Right atrium auricular region (tissue), 2 donors: ENCODE measurements at regions not wholly inside any gene's neighbourhood (a gene's known extent, or its start where the extent isn't known, plus 50 kb on each side); places are given as distances from the start of the nearest gene placed in this dataset.

Experiments used
- DNase-seq: peaks from one replicate; pipeline ENCODE4 v3.0.0-alpha.2; 2019; ENCODE audit warnings: low spot score
- H3K27ac ChIP-seq, 2 donors: fragments of 200-600 bp; sonication (generic); 1 replicate in 1 of 2; 2 replicates in 1 of 2; pipeline ENCODE4 v1.5.1; 2016 to 2019
- H3K27me3 ChIP-seq, 2 donors: fragments of 200-600 bp; sonication (generic); one replicate each; pipeline versions ENCODE4 v1.5.1 to v1.6.0; 2017 to 2019
- H3K36me3 ChIP-seq: fragments of 200-600 bp; sonication (generic); one replicate; pipeline ENCODE4 v1.5.1; 2016
- H3K4me1 ChIP-seq, 2 donors: fragments of 200-600 bp; sonication (generic); one replicate each; pipeline versions ENCODE4 v1.5.1 to v1.6.0; 2017 to 2019
- H3K4me3 ChIP-seq, 2 donors: fragments of 200-600 bp; sonication (generic); 1 replicate in 1 of 2; 2 replicates in 1 of 2; pipeline ENCODE4 v1.5.1; 2017 to 2019; ENCODE audit warnings: mild to moderate bottlenecking in 1 of 2, moderate library complexity in 1 of 2
- H3K9me3 ChIP-seq, 2 donors: fragments of 200-600 bp; sonication (generic); one replicate each; pipeline ENCODE4 v1.5.1; 2019
- TF ChIP-seq, protein P1 (sequence below), 2 donors: fragments of 200-600 bp; sonication (generic); IDR thresholded peaks; one replicate each; pipeline ENCODE4 v1.5.1; 2019; ENCODE audit warnings: antibody characterized with exemption in 2 of 2

DNA sequence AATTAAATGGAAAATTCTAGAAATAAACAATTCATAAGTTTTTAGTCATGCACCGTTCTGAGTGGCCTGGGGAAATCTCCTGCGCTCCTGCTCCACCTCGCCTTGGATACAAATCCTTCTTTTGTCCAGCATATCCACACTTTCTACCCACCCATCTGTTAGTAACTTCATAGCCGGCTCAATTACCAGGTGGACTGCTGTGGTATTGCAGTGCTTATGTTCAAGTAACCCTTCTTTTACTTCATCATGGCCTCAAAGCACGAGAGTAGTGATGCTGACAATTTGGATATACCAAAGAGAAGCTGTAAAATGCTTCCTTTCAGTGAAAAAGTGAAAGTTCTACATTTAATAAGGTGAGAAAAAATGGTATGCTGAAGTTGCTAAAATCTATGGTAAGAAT is 142.3 kb upstream of the CHL1 start:
- no peak overlapping the region for H3K27ac ChIP-seq
- TF ChIP-seq, protein P1, sequence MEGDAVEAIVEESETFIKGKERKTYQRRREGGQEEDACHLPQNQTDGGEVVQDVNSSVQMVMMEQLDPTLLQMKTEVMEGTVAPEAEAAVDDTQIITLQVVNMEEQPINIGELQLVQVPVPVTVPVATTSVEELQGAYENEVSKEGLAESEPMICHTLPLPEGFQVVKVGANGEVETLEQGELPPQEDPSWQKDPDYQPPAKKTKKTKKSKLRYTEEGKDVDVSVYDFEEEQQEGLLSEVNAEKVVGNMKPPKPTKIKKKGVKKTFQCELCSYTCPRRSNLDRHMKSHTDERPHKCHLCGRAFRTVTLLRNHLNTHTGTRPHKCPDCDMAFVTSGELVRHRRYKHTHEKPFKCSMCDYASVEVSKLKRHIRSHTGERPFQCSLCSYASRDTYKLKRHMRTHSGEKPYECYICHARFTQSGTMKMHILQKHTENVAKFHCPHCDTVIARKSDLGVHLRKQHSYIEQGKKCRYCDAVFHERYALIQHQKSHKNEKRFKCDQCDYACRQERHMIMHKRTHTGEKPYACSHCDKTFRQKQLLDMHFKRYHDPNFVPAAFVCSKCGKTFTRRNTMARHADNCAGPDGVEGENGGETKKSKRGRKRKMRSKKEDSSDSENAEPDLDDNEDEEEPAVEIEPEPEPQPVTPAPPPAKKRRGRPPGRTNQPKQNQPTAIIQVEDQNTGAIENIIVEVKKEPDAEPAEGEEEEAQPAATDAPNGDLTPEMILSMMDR (IDR thresholded peaks at IDR 0.05): no peak
- H3K27me3 ChIP-seq: no peaks in the 10 kb centered on the region
- no peak overlapping the region for H3K4me3 ChIP-seq
- H3K36me3 ChIP-seq: no peaks in the 10 kb centered on the region
- H3K4me1 ChIP-seq: no peaks in the 10 kb centered on the region
- no peak for DNase-seq
- peaks cover 0 to 6% of the 10 kb centered on the region in 2 donors for H3K9me3 ChIP-seq

DNA sequence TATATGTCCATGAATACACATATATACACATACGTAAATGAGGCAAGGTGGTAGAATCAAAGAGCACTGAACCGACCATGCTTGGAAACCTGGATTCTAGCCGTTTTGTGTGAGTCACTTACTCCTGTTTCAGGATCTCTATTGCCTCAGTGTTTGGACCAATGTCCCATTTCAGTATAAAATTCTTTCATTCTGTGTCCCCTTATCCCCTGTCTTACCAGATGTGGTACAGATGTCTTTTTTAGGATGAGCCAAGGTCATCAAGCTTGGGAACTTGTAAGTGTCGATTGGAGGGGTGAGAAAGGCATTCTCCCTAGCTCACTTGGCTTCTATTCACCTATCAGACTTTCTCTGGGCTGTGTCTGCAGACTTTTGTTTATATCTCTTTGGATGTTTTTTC is 139.9 kb upstream of the CHL1 start:
- TF ChIP-seq, protein P1 (IDR thresholded peaks at IDR 0.05): no peak
- Histone ChIP-seq H3K27me3 (no peaks in the 10 kb centered on the region), H3K36me3 (no peaks in the 10 kb centered on the region), H3K9me3 (peaks cover 0 to 1% of the 10 kb centered on the region in 2 donors), H3K27ac (no peak overlapping the region), H3K4me1 (no peaks in the 10 kb centered on the region), H3K4me3 (no peak overlapping the region)
- DNase-seq: no peak

DNA sequence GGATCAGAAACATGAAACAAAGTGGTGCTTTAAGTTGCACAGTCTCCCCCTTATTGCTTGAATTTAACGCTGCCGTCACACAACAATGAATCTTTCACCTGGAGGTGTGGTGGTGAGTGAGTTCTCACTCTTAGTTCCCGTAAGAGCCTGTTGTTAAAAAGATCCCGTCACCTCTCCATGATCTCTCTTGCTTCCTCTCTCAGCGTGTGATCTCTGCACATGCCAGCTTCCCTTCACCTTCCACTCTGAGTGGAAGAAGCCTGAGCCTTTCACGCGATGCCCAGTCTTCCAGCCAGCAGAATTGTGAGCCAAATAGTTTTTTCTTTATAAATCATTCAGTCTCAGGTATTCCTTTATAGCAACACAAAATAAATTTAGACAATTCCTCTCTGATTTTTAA is 136.7 kb upstream of the CHL1 start:
- Histone ChIP-seq H3K27ac (peak overlapping the region in 1 of 2 donors; percentile 9), H3K4me1 (no peaks in the 10 kb centered on the region), H3K9me3 (no peaks in the 10 kb centered on the region), H3K4me3 (no peak overlapping the region), H3K27me3 (no peaks in the 10 kb centered on the region), H3K36me3 (no peaks in the 10 kb centered on the region)
- DNase-seq: no peak
- TF ChIP-seq, protein P1 (IDR thresholded peaks at IDR 0.05): no peak

DNA sequence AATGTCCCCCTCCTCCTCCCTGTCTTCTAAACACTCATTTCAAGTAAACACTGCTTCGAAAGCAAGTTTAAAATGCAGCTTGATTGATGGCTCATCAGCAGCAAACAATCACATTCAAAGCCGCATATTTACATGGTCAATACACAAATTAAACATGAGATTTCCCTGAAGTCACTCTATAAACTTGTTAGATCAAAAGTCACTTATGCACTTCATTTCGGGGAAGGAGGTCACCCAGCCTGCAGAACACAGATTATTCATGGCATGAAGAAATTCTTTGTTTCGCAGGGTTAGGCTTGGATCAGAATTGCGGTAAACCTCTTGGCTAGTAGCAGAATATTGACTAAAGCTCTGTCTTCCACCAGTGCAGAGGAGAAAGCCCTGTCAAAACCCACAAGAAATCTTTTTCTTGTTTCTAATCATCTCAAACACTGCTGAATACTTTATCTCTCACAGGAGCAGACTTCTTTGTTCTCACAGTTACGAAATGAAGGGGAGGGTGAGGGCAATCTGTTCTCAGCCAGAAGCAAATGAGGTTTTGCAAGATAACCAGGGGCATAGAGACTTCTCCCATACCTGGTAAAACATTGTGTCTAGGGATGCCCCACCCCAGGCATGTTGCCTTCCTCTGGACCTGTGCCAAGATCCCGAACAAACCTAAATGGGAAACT is 133.3 kb upstream of the CHL1 start:
- Histone ChIP-seq H3K27ac (no peak overlapping the region), H3K4me1 (no peaks in the 10 kb centered on the region), H3K36me3 (no peaks in the 10 kb centered on the region), H3K9me3 (no peaks in the 10 kb centered on the region), H3K27me3 (no peaks in the 10 kb centered on the region), H3K4me3 (no peak overlapping the region)
- no peak for DNase-seq
- TF ChIP-seq, protein P1 (IDR thresholded peaks at IDR 0.05): no peak

DNA sequence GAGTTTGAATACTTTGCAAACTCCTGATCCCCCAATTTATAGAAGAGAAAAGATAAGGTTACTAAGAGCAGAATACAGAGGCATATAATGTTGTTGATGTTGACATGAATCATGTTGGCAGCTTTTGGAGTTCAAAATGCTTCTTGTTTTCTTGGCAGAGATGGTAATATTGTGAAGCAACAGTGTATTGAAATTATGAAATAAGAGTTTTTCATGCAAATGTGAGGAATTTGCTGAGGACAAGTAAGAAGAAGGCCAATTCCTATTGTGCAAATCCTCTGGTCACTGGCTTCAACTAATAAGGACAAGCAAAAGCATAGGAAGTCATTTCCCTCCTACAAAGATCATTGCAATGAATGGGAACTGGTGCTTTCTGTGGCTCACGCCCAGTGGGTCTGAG is 126.9 kb upstream of the CHL1 start:
- no peak overlapping the region for H3K4me3 ChIP-seq
- no peak overlapping the region for H3K27ac ChIP-seq
- H3K9me3 ChIP-seq: no peaks in the 10 kb centered on the region
- no peaks in the 10 kb centered on the region for H3K36me3 ChIP-seq
- TF ChIP-seq, protein P1 (IDR thresholded peaks at IDR 0.05): no peak
- H3K4me1 ChIP-seq: peaks cover 0 to 11% of the 10 kb centered on the region in 2 donors
- DNase-seq: no peak
- H3K27me3 ChIP-seq: no peaks in the 10 kb centered on the region

DNA sequence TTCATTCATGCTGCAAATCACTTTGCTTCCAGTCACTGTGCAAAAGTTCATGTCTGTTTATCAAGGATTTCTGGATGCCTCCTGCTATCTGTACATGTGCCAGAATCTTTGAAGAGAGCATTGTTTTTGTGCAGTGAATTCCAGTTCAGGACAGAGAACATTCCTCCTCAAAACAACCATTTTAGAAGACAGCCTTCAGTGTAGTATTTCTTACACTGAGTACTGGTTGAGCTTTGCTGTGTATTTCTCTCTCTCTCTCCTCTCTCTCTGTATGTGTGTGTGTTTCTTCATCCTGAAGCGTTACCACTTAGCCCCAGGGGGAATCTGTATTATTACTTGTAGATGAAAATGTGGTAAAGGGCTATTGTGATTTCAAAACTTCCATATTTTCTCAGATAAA is 123.8 kb upstream of the CHL1 start:
- no peaks in the 10 kb centered on the region for H3K9me3 ChIP-seq
- DNase-seq: no peak
- TF ChIP-seq, protein P1 (IDR thresholded peaks at IDR 0.05): no peak
- no peak overlapping the region for H3K4me3 ChIP-seq
- peak overlapping the region; percentile 18 to 57 for H3K27ac ChIP-seq
- H3K36me3 ChIP-seq: no peaks in the 10 kb centered on the region
- peaks cover 0 to 21% of the 10 kb centered on the region in 2 donors for H3K4me1 ChIP-seq
- no peaks in the 10 kb centered on the region for H3K27me3 ChIP-seq
